B cell (primary cell): ENCODE measurements at regions not wholly inside any gene's neighbourhood (a gene's known extent, or its start where the extent isn't known, plus 50 kb on each side); places are given as distances from the start of the nearest gene placed in this dataset.

Source experiments
- ATAC-seq: fragments of 200-7000 bp; cut with Tn5 transposase; one replicate; pipeline ENCODE4 v1.10.0; 2021; ENCODE audit warnings: low read depth, mild to moderate bottlenecking, moderate number of reproducible peaks, moderate library complexity
- CTCF ChIA-PET: fragments of 350-600 bp; sonication (Branson Sonifier 250); formaldehyde crosslinking; loops from one replicate; lab custom pipeline; 2021; ENCODE audit warnings: antibody characterized with exemption, inconsistent platforms; lab: Charles Lee
- POLR2A ChIA-PET: fragments of 350-600 bp; sonication (Branson Sonifier 250); formaldehyde crosslinking; loops from one replicate; lab custom pipeline; 2021; ENCODE audit warnings: antibody characterized with exemption; lab: Charles Lee
- DNase-seq: peaks from one replicate; pipeline ENCODE4 v3.0.0; 2013
- H2AFZ ChIP-seq: 2 replicates; pipeline ENCODE4 v1.6.1; 2012; ENCODE audit warnings: mild to moderate bottlenecking, low read depth, low read length; ENCODE audit not compliant: insufficient read depth, poor library complexity, severe bottlenecking
- H3K27ac ChIP-seq, 2 donors: 1 replicate in 1 of 2; 2 replicates in 1 of 2; pipeline ENCODE4 v1.5.1; 2012 to 2013; ENCODE audit warnings: low read length in 2 of 2, mild to moderate bottlenecking in 2 of 2, moderate library complexity in 1 of 2
- H3K27me3 ChIP-seq, 4 experiments: fragments of 200-600 bp in 1 of 4; sonication (generic) in 1 of 4; replicated peaks in 1 of 4; 1 replicate in 2 of 4; 2 replicates in 2 of 4; pipeline versions ENCODE4 v1.6.1 to v1.7.0; 2013 to 2016; ENCODE audit warnings: low read length in 3 of 4, mild to moderate bottlenecking in 2 of 4, mixed read lengths in 1 of 4, moderate library complexity in 1 of 4; ENCODE audit not compliant: insufficient read depth in 4 of 4, control insufficient read depth in 3 of 4; ENCODE audit errors: control extremely low read depth in 1 of 4
- H3K36me3 ChIP-seq, 2 experiments: replicated peaks in 1 of 2; 1 replicate in 1 of 2; 2 replicates in 1 of 2; pipeline versions ENCODE4 v1.6.1 to v1.7.1; 2013; ENCODE audit warnings: low read length in 1 of 2; ENCODE audit not compliant: insufficient read depth in 2 of 2, control insufficient read depth in 1 of 2; ENCODE audit errors: control extremely low read depth in 1 of 2, extremely low read depth in 1 of 2
- H3K4me1 ChIP-seq, 2 donors: fragments of 200-600 bp in 1 of 2; sonication (generic) in 1 of 2; 1 replicate in 1 of 2; 2 replicates in 1 of 2; pipeline versions ENCODE4 v1.5.1 to v1.6.1; 2013 to 2017; ENCODE audit warnings: low read length in 2 of 2; ENCODE audit not compliant: control insufficient read depth in 2 of 2, insufficient read depth in 2 of 2
- H3K4me2 ChIP-seq: replicated peaks from 2 replicates; pipeline ENCODE3; 2012; ENCODE audit warnings: mild to moderate bottlenecking, low read depth, low read length; ENCODE audit not compliant: poor library complexity, severe bottlenecking
- H3K4me3 ChIP-seq, 5 experiments: fragments of 200-600 bp in 1 of 5; sonication (generic) in 1 of 5; 1 replicate in 3 of 5; 2 replicates in 2 of 5; pipeline versions ENCODE4 v1.5.1 to v1.7.0; 2011 to 2016; ENCODE audit warnings: low read length in 4 of 5, mild to moderate bottlenecking in 4 of 5, low read depth in 2 of 5, control low read depth in 1 of 5, moderate library complexity in 1 of 5; ENCODE audit not compliant: insufficient read depth in 1 of 5; ENCODE audit errors: control extremely low read depth in 1 of 5, extremely low read depth in 1 of 5
- H3K79me2 ChIP-seq: fragments of 200-600 bp; sonication (generic); one replicate; pipeline ENCODE4 v1.6.0; 2016; ENCODE audit warnings: low read length; ENCODE audit not compliant: control insufficient read depth, insufficient read depth
- H3K9ac ChIP-seq: fragments of 200-600 bp; sonication (generic); 2 replicates; pipeline ENCODE4 v1.6.1; 2017; ENCODE audit warnings: mild to moderate bottlenecking, low read length, moderate library complexity
- H3K9me3 ChIP-seq, 3 donors: one replicate each; pipeline versions ENCODE4 v1.6.1 to v1.7.1; 2013; ENCODE audit warnings: low read length in 2 of 3; ENCODE audit not compliant: control insufficient read depth in 2 of 3, insufficient read depth in 1 of 3; ENCODE audit errors: control extremely low read depth in 1 of 3
- H4K20me1 ChIP-seq: 2 replicates; pipeline ENCODE4 v1.6.0; 2012; ENCODE audit warnings: mild to moderate bottlenecking, low read length; ENCODE audit not compliant: insufficient read depth, control insufficient read depth, poor library complexity, severe bottlenecking
- H3K27ac Mint-ChIP-seq: one replicate; pipeline ENCODE4 v1.8.0; 2021; ENCODE audit warnings: mixed read lengths
- H3K27me3 Mint-ChIP-seq: one replicate; pipeline ENCODE4 v1.8.0; 2021; ENCODE audit warnings: mixed read lengths
- H3K4me1 Mint-ChIP-seq: one replicate; pipeline ENCODE4 v1.8.0; 2021; ENCODE audit warnings: mixed read lengths
- H3K4me3 Mint-ChIP-seq: one replicate; pipeline ENCODE4 v1.8.0; 2021; ENCODE audit warnings: mixed read lengths
- H3K9me3 Mint-ChIP-seq: one replicate; pipeline ENCODE4 v1.8.0; 2022; ENCODE audit warnings: mixed read lengths; ENCODE audit not compliant: insufficient read depth
- EZH2 ChIP-seq: IDR thresholded peaks from 2 replicates; pipeline ENCODE4 v1.6.1; 2012; ENCODE audit warnings: borderline replicate concordance, low read depth, mild to moderate bottlenecking, moderate library complexity, low read length; ENCODE audit not compliant: insufficient read depth, poor library complexity, severe bottlenecking
- WGBS: methylation state at CpG from one replicate; pipeline ENCODE4 v1.1.5; 2013; ENCODE audit warnings: missing lambda C conversion rate; ENCODE audit not compliant: insufficient coverage; 5-methylcytosine and 5-hydroxymethylcytosine counted together
- intact Hi-C: fragments of 100-400 bp; cut with micrococcal nuclease; formaldehyde crosslinking; loops from one replicate; pipeline ENCODE4 v1.10.0; 2022
- TF ChIP-seq, protein P1 (sequence below): fragments of 200-600 bp; IDR thresholded peaks from one replicate; pipeline ENCODE4 v1.8.0; 2022; ENCODE audit warnings: antibody characterized with exemption, mild to moderate bottlenecking

DNA sequence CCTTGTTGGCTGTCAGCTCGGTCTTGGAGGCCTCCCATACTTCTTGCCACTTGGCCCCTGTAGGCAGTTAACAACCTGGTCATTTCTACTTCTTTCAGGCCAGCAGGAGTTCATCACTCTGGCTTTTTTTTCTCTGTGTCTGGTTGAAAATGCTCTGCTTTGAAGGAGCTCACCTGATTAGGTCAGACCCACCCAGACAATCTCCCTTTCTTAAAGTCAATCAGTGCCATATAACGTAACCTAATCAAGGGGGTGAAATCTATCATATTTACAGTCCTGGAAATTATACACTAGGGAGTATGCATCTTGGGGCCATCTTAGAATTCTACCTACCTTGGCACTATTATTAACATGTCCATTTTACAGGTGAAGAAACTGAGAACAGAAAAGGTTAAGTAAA is 155.4 kb downstream of the SREK1 start:
- Histone ChIP-seq H3K9ac (no peak overlapping the region), H3K27me3 (peaks cover 0 to 4% (median 0%) of the 10 kb centered on the region in 4 experiments), H3K4me1 (no peaks in the 10 kb centered on the region), H3K36me3 (no peaks in the 10 kb centered on the region), H3K27ac (no peak overlapping the region), H3K4me2 (no peak overlapping the region), H2AFZ (no peak overlapping the region), H4K20me1 (no peaks in the 10 kb centered on the region), H3K9me3 (peaks cover 0 to 2% (median 0%) of the 10 kb centered on the region in 3 donors), H3K4me3 (no peak overlapping the region), H3K79me2 (no peaks in the 10 kb centered on the region)
- ChIA-PET CTCF (interaction anchor here (1.7 to 1.8 kb wide), 2 partner anchors 9 to 457 kb away, joined by 6 to 11 read pairs; no protein-coding TSS in a partner anchor), POLR2A (no interaction called here)
- Mint-ChIP-seq H3K9me3 (no peaks in the 10 kb centered on the region), H3K27ac (no peak overlapping the region), H3K4me1 (no peaks in the 10 kb centered on the region), H3K27me3 (peaks cover 8% of the 10 kb centered on the region), H3K4me3 (no peak overlapping the region)
- intact Hi-C loops: no loop called here
- ATAC-seq (no peak), DNase-seq (no peak)
- TF ChIP-seq, protein P1, sequence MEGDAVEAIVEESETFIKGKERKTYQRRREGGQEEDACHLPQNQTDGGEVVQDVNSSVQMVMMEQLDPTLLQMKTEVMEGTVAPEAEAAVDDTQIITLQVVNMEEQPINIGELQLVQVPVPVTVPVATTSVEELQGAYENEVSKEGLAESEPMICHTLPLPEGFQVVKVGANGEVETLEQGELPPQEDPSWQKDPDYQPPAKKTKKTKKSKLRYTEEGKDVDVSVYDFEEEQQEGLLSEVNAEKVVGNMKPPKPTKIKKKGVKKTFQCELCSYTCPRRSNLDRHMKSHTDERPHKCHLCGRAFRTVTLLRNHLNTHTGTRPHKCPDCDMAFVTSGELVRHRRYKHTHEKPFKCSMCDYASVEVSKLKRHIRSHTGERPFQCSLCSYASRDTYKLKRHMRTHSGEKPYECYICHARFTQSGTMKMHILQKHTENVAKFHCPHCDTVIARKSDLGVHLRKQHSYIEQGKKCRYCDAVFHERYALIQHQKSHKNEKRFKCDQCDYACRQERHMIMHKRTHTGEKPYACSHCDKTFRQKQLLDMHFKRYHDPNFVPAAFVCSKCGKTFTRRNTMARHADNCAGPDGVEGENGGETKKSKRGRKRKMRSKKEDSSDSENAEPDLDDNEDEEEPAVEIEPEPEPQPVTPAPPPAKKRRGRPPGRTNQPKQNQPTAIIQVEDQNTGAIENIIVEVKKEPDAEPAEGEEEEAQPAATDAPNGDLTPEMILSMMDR: no peak
- TF ChIP-seq EZH2: no peak
- no CpG with 5 or more reads among the region's 2 CpGs for WGBS

- H3K4me3 ChIP-seq: no peak overlapping the region
- Mint-ChIP-seq H3K27me3 (peaks cover 23% of the 10 kb centered on the region), H3K4me1 (no peaks in the 10 kb centered on the region), H3K27ac (no peak overlapping the region), H3K9me3 (no peaks in the 10 kb centered on the region), H3K4me3 (no peak overlapping the region)
- 97% methylated on average over 12 of the region's 12 CpGs for WGBS
- H3K27me3 ChIP-seq: peaks cover 0 to 15% (median 2%) of the 10 kb centered on the region in 4 experiments
- intact Hi-C loops: loop anchor here (10.0 kb wide), 1 partner anchor 558 kb away; no protein-coding TSS in a partner anchor
- no peak overlapping the region for H3K27ac ChIP-seq
- no peak for DNase-seq
- no peak overlapping the region for H2AFZ ChIP-seq
- no peak for TF ChIP-seq EZH2
- TF ChIP-seq, protein P1: no peak
- H3K79me2 ChIP-seq: no peaks in the 10 kb centered on the region
- no peak for ATAC-seq
- POLR2A ChIA-PET: no interaction called here
- no peak overlapping the region for H3K4me2 ChIP-seq
- no peak overlapping the region for H3K9ac ChIP-seq
- H3K4me1 ChIP-seq: no peaks in the 10 kb centered on the region
- CTCF ChIA-PET: interaction anchor here (10.0 kb wide), 1 partner anchor 457 kb away, joined by 462 read pairs; no protein-coding TSS in a partner anchor
- peaks cover 0 to 2% (median 0%) of the 10 kb centered on the region in 3 donors for H3K9me3 ChIP-seq
- no peaks in the 10 kb centered on the region for H3K36me3 ChIP-seq
- no peaks in the 10 kb centered on the region for H4K20me1 ChIP-seq
These were observed 158.2 kb downstream of the SREK1 start for GRCh38 chr5:66302344-66302743.
